K562 (cell line): ENCODE measurements at regions not wholly inside any gene's neighbourhood (a gene's known extent, or its start where the extent isn't known, plus 50 kb on each side); places are given as distances from the start of the nearest gene placed in this dataset.

Experiments used
- EGR1 ChIP-seq: fragments of 450-650 bp; conservative IDR thresholded peaks from 2 replicates; pipeline ENCODE4 v1.6.1; 2017; ENCODE audit warnings: mild to moderate bottlenecking
- ZBTB11 ChIP-seq, 3 experiments: fragments of 200-800 bp in 1 of 3; fragments of 250-450 bp in 1 of 3; fragments of 450-650 bp in 1 of 3; sonication (Bioruptor Pico) in 1 of 3; sonication (Bioruptor generic) in 1 of 3; formaldehyde crosslinking in 1 of 3; IDR thresholded peaks; 2 replicates each; pipeline versions ENCODE4 v1.6.1 to v1.8.0; 2016 to 2022; ENCODE audit warnings: mild to moderate bottlenecking in 2 of 3, missing genetic modification characterization in 2 of 3, missing compliant biosample characterization in 1 of 3, moderate library complexity in 1 of 3
- ZBTB49 ChIP-seq: sonication (generic); formaldehyde crosslinking; IDR thresholded peaks from 2 replicates; pipeline ENCODE4 v1.8.0; 2022; ENCODE audit warnings: missing genetic modification reagents, mild to moderate bottlenecking, borderline replicate concordance
- ZNF512 ChIP-seq: IDR thresholded peaks from 2 replicates; pipeline ENCODE4 v1.6.1; 2016; ENCODE audit warnings: missing genetic modification characterization, missing compliant biosample characterization
- TF ChIP-seq, protein P1 (sequence below), 2 experiments: fragments of 450-650 bp; formaldehyde crosslinking in 1 of 2; IDR thresholded peaks; 2 replicates each; pipeline versions ENCODE4 v1.4.0 to v1.6.1; 2014 to 2020; ENCODE audit warnings: mild to moderate bottlenecking in 2 of 2, borderline replicate concordance in 1 of 2, low read depth in 1 of 2
- TF ChIP-seq, protein P2 (sequence below), 3 experiments: IDR thresholded peaks in 2 of 3; conservative IDR thresholded peaks in 1 of 3; 2 replicates each; pipeline ENCODE4 v1.5.1; 2011 to 2012; ENCODE audit warnings: low read length in 3 of 3, mild to moderate bottlenecking in 3 of 3, control low read depth in 2 of 3, improper control_type of control experiment in 1 of 3, inconsistent platforms in 1 of 3, low read depth in 1 of 3, mixed read lengths in 1 of 3, moderate library complexity in 1 of 3; ENCODE audit not compliant: insufficient read depth in 2 of 3

DNA sequence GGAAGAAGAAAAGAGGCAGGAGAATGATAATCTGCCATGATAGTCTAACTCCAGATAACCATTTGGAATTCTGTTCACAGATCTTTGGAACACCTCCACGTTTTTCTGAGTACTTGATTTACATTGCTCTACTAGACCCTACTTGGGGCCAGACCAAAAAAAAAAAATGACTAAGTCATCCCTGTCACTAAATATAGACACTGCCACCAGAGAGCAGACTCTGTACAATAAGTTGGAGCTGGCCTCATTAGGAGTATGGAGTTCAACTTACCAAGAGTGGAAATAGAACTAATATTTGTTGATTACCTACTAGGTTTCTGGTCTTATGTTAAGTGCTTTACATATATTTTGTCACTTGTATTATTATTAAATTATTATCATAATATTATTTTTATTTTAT, 80.9 kb upstream of the ZNF800 start (continued):
- TF ChIP-seq, protein P1, sequence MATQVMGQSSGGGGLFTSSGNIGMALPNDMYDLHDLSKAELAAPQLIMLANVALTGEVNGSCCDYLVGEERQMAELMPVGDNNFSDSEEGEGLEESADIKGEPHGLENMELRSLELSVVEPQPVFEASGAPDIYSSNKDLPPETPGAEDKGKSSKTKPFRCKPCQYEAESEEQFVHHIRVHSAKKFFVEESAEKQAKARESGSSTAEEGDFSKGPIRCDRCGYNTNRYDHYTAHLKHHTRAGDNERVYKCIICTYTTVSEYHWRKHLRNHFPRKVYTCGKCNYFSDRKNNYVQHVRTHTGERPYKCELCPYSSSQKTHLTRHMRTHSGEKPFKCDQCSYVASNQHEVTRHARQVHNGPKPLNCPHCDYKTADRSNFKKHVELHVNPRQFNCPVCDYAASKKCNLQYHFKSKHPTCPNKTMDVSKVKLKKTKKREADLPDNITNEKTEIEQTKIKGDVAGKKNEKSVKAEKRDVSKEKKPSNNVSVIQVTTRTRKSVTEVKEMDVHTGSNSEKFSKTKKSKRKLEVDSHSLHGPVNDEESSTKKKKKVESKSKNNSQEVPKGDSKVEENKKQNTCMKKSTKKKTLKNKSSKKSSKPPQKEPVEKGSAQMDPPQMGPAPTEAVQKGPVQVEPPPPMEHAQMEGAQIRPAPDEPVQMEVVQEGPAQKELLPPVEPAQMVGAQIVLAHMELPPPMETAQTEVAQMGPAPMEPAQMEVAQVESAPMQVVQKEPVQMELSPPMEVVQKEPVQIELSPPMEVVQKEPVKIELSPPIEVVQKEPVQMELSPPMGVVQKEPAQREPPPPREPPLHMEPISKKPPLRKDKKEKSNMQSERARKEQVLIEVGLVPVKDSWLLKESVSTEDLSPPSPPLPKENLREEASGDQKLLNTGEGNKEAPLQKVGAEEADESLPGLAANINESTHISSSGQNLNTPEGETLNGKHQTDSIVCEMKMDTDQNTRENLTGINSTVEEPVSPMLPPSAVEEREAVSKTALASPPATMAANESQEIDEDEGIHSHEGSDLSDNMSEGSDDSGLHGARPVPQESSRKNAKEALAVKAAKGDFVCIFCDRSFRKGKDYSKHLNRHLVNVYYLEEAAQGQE (IDR thresholded peaks at IDR 0.05; ENCODE audit: borderline replicate concordance) = 0 out of 2 replicates have a peak, but pooled peaks have one; percentile 20
- TF ChIP-seq, protein P1 (CRISPR knock-in tag; IDR thresholded peaks at IDR 0.05; ENCODE audit: low read depth) = no peak
- TF ChIP-seq ZNF512 (tag) (peak; percentile 5; the same call in 1 of the 2 replicates), EGR1 (no peak), ZBTB11 (CRISPR knock-in tag; IDR thresholded peaks at IDR 0.05) (no peak), ZBTB49 (no peak)
- TF ChIP-seq, protein P2, sequence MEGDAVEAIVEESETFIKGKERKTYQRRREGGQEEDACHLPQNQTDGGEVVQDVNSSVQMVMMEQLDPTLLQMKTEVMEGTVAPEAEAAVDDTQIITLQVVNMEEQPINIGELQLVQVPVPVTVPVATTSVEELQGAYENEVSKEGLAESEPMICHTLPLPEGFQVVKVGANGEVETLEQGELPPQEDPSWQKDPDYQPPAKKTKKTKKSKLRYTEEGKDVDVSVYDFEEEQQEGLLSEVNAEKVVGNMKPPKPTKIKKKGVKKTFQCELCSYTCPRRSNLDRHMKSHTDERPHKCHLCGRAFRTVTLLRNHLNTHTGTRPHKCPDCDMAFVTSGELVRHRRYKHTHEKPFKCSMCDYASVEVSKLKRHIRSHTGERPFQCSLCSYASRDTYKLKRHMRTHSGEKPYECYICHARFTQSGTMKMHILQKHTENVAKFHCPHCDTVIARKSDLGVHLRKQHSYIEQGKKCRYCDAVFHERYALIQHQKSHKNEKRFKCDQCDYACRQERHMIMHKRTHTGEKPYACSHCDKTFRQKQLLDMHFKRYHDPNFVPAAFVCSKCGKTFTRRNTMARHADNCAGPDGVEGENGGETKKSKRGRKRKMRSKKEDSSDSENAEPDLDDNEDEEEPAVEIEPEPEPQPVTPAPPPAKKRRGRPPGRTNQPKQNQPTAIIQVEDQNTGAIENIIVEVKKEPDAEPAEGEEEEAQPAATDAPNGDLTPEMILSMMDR (IDR thresholded peaks at IDR 0.05 in 2 of 3, conservative IDR thresholded peaks at IDR 0.05 in 1 of 3; ENCODE audit: insufficient read depth in 2 of 3, low read depth in 1 of 3, low read length in 3 of 3) = peak in 2 of 3 experiments; percentile 19 to 44; a peak in 2 of 6 replicates
